ENCODE measurements at regions not wholly inside any gene's neighbourhood (a gene's known extent, or its start where the extent isn't known, plus 50 kb on each side); places are given as distances from the start of the nearest gene placed in this dataset.

- TF ChIP-seq CTCF (IDR thresholded peaks at IDR 0.05; ENCODE audit: low read length) (no peak), EZH2 (IDR thresholded peaks at IDR 0.05; ENCODE audit: borderline replicate concordance, low read length) (no peak)
Measured at GRCh38 chr4:31682796-31683195, 962.6 kb downstream of the PCDH7 start.

All from OCI-LY1 (cell line).